ENCODE measurements at regions not wholly inside any gene's neighbourhood (a gene's known extent, or its start where the extent isn't known, plus 50 kb on each side); places are given as distances from the start of the nearest gene placed in this dataset.

DNA sequence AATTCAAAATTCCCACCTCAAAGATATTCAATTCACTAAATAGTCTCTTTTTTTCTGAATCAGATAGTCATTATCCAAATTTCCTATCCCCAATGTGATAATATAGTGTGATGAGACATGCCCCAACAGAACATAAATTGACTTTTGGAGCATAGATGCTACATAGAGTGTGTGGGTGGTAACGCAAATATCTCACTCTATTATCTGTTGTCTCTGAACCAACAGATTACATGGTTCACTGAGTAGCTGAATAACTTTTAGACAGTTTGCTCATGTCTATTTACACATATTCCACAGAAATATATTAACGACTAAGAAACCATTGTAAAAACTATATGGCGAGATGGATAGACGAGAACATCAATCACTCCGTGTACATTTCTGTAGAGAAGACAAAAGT, 209.9 kb downstream of the BARHL2 start:
- H3K9me3 Mint-ChIP-seq, result no peaks in the 10 kb centered on the region
- no peak overlapping the region for H3K27ac Mint-ChIP-seq
- H3K36me3 Mint-ChIP-seq (ENCODE audit: low read depth), result no peaks in the 10 kb centered on the region
- H3K27me3 Mint-ChIP-seq (ENCODE audit: low read depth), result peaks cover 14% of the 10 kb centered on the region
- H3K4me3 Mint-ChIP-seq (ENCODE audit: low read depth), result no peak overlapping the region
- intact Hi-C loops (cut with micrococcal nuclease), result no loop called here
- no peak for DNase-seq (ENCODE audit: low spot score)
- peaks cover 21% of the 10 kb centered on the region for H3K4me1 Mint-ChIP-seq (ENCODE audit: low read depth)

DNA sequence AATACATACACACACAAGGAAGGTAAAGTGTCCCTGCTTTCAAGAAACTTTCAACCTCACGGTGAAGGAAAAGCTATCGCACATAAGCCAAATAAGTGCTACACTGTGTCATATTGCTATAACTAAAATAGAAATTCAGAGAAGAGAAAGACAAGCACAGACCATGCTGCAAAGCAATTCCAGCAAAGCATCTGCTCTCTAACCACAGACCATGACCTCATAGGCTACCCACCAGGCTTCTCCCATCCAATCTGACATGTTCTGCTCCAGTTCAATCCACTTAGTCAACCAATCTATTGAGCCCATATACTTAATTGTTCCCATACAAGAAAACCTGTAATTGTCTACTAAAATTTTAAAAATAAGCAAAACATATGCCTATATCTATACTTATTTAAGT, 211.3 kb downstream of the BARHL2 start:
- Mint-ChIP-seq H3K4me1 (ENCODE audit: low read depth) (peaks cover 21% of the 10 kb centered on the region), H3K36me3 (ENCODE audit: low read depth) (no peaks in the 10 kb centered on the region), H3K27ac (no peak overlapping the region), H3K4me3 (ENCODE audit: low read depth) (no peak overlapping the region), H3K9me3 (no peaks in the 10 kb centered on the region), H3K27me3 (ENCODE audit: low read depth) (peaks cover 14% of the 10 kb centered on the region)
- DNase-seq (ENCODE audit: low spot score), result no peak
- intact Hi-C loops (cut with micrococcal nuclease), result no loop called here

DNA sequence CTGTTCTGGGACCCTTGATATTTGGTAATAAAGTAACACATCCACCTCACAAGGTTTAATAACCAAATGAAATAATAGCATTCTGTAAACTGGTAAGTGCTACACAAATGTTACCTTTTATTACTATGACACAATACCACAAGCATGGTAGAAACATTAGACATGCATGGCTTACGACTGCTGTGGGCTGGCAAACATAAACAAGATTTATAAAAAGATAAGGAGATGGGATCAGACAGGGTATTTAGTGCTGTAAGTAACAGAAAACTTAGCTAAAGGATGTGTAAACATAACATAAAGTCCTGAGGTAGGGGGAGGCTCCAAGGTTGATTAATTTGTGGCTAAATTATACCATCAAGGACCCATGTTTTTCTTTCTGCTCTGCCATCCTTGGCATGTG, 212.6 kb downstream of the BARHL2 start:
- Mint-ChIP-seq H3K27me3 (ENCODE audit: low read depth) (peaks cover 19% of the 10 kb centered on the region), H3K36me3 (ENCODE audit: low read depth) (no peaks in the 10 kb centered on the region), H3K4me1 (ENCODE audit: low read depth) (peaks cover 12% of the 10 kb centered on the region), H3K4me3 (ENCODE audit: low read depth) (no peak overlapping the region), H3K27ac (no peak overlapping the region), H3K9me3 (no peaks in the 10 kb centered on the region)
- intact Hi-C loops (cut with micrococcal nuclease), result no loop called here
- no peak for DNase-seq (ENCODE audit: low spot score)

DNA sequence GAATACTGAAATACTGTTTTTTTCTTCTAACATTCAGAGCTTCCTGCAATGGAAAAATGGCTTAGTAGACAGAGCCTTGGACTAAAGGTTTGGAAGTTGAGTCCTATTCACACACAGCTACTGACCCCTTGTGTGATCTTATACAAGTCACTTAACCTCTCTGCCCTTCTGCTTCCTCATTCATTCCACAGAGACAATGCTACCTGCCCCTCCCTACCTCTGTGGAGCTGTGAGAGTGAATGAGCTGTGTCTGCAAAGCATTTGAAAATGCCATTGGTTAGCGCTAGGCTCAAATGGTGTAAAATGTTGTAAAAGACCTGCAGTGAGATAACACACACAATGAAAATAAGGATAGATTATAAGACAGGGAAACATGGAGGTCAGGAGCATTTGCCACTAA, 214.4 kb downstream of the BARHL2 start:
- DNase-seq (ENCODE audit: low spot score), result no peak
- Mint-ChIP-seq H3K27me3 (ENCODE audit: low read depth) (peaks cover 19% of the 10 kb centered on the region), H3K4me1 (ENCODE audit: low read depth) (no peaks in the 10 kb centered on the region), H3K36me3 (ENCODE audit: low read depth) (no peaks in the 10 kb centered on the region), H3K4me3 (ENCODE audit: low read depth) (no peak overlapping the region), H3K27ac (no peak overlapping the region), H3K9me3 (no peaks in the 10 kb centered on the region)
- intact Hi-C loops (cut with micrococcal nuclease), result no loop called here

- Mint-ChIP-seq H3K4me3 (ENCODE audit: low read depth) (no peak overlapping the region), H3K9me3 (no peaks in the 10 kb centered on the region), H3K4me1 (ENCODE audit: low read depth) (no peaks in the 10 kb centered on the region), H3K27ac (no peak overlapping the region), H3K27me3 (ENCODE audit: low read depth) (peaks cover 16% of the 10 kb centered on the region), H3K36me3 (ENCODE audit: low read depth) (no peaks in the 10 kb centered on the region)
- no peak for DNase-seq (ENCODE audit: low spot score)
- intact Hi-C loops (cut with micrococcal nuclease), result no loop called here
Measured at GRCh38 chr1:90502194-90502593, 214.9 kb downstream of the BARHL2 start.

DNA sequence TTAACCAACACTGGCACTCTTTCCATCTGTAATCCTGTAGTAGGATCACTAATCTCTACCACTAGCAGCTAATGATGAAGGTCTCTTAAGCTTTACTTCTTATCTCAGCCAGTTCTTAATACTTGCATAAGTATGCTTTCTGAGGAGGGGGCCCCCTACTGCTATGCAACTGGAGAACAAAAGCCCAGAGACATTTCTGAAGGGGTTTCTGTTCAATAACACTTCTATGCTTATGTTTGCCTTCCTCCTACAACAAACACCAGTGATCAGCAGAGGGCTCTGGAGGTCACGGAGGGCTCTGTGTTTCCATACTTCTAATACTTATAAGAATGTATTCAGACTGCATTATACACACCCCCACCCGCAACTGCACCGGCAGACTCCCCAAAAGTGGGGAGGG, 215.8 kb downstream of the BARHL2 start:
- Mint-ChIP-seq H3K4me1 (ENCODE audit: low read depth) (no peaks in the 10 kb centered on the region), H3K4me3 (ENCODE audit: low read depth) (no peak overlapping the region), H3K27ac (no peak overlapping the region), H3K27me3 (ENCODE audit: low read depth) (peaks cover 15% of the 10 kb centered on the region), H3K9me3 (no peaks in the 10 kb centered on the region), H3K36me3 (ENCODE audit: low read depth) (no peaks in the 10 kb centered on the region)
- intact Hi-C loops (cut with micrococcal nuclease), result no loop called here
- DNase-seq (ENCODE audit: low spot score), result no peak

- H3K9me3 Mint-ChIP-seq, result no peaks in the 10 kb centered on the region
- DNase-seq (ENCODE audit: low spot score), result no peak
- H3K36me3 Mint-ChIP-seq (ENCODE audit: low read depth), result no peaks in the 10 kb centered on the region
- H3K4me1 Mint-ChIP-seq (ENCODE audit: low read depth), result no peaks in the 10 kb centered on the region
- H3K27me3 Mint-ChIP-seq (ENCODE audit: low read depth), result peaks cover 14% of the 10 kb centered on the region
- H3K4me3 Mint-ChIP-seq (ENCODE audit: low read depth), result no peak overlapping the region
- intact Hi-C loops (cut with micrococcal nuclease), result no loop called here
- H3K27ac Mint-ChIP-seq, result no peak overlapping the region
Measured at GRCh38 chr1:90494748-90495282, 222.3 kb downstream of the BARHL2 start.

- Mint-ChIP-seq H3K36me3 (ENCODE audit: low read depth) (no peaks in the 10 kb centered on the region), H3K27me3 (ENCODE audit: low read depth) (peaks cover 11% of the 10 kb centered on the region), H3K4me3 (ENCODE audit: low read depth) (no peak overlapping the region), H3K27ac (no peak overlapping the region), H3K4me1 (ENCODE audit: low read depth) (no peaks in the 10 kb centered on the region), H3K9me3 (no peaks in the 10 kb centered on the region)
- intact Hi-C loops (cut with micrococcal nuclease), result no loop called here
- DNase-seq (ENCODE audit: low spot score), result no peak
Measured at GRCh38 chr1:90488451-90488850, 228.7 kb downstream of the BARHL2 start.

GRCh38 chr1:90486996-90487395, 230.1 kb downstream of the BARHL2 start:
- intact Hi-C loops (cut with micrococcal nuclease), result loop anchor here (2.0 kb wide), 1 partner anchor 22 kb away; no protein-coding TSS in a partner anchor
- no peak overlapping the region for H3K4me3 Mint-ChIP-seq (ENCODE audit: low read depth)
- no peak overlapping the region for H3K27ac Mint-ChIP-seq
- H3K27me3 Mint-ChIP-seq (ENCODE audit: low read depth), result peaks cover 6% of the 10 kb centered on the region
- no peaks in the 10 kb centered on the region for H3K36me3 Mint-ChIP-seq (ENCODE audit: low read depth)
- H3K4me1 Mint-ChIP-seq (ENCODE audit: low read depth), result no peaks in the 10 kb centered on the region
- H3K9me3 Mint-ChIP-seq, result no peaks in the 10 kb centered on the region
- no peak for DNase-seq (ENCODE audit: low spot score)

DNA sequence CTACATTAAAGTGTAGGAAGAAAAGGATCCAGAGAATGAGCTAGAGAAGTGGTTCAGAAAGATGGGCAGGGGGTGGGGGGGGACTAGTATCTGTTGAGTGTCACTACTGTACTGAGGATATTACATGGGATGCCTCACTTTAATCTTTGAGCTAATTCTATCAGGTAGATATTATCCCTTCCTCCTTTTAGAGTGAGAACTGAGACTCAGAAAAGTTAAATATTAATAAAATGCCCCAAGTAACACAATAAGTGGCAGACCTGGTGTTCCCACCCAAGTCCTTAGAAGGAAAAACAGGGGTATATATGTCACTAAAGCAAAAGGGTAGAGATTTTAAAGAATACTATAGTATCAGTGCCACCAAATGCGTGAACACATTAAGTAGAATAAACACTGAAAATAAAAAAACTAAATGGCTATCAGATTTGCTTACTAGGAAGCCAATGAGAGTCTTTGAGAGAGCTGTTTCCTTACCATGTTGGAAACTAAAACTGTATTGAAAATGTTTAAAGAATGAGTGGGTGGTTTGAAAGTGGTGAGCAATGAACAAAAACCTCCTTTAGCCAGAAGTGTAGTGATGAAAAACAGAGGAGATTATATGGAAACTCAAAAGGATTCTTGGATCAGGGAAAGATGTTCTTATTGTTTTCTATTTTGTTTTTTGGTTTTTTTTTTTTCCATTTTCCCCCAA, 230.8 kb downstream of the BARHL2 start:
- intact Hi-C loops (cut with micrococcal nuclease), result loop anchor here (2.0 kb wide), 1 partner anchor 23 kb away; no protein-coding TSS in a partner anchor

GRCh38 chr1:90480271-90480835, 236.7 kb downstream of the BARHL2 start:
- H3K27ac Mint-ChIP-seq, result no peak overlapping the region
- H3K4me3 Mint-ChIP-seq (ENCODE audit: low read depth), result no peak overlapping the region
- intact Hi-C loops (cut with micrococcal nuclease), result no loop called here
- no peak for DNase-seq (ENCODE audit: low spot score)
- H3K9me3 Mint-ChIP-seq, result no peaks in the 10 kb centered on the region
- H3K36me3 Mint-ChIP-seq (ENCODE audit: low read depth), result no peaks in the 10 kb centered on the region
- H3K27me3 Mint-ChIP-seq (ENCODE audit: low read depth), result peaks cover 3% of the 10 kb centered on the region
- H3K4me1 Mint-ChIP-seq (ENCODE audit: low read depth), result no peaks in the 10 kb centered on the region

More for the DNA sequence above, 230.8 kb downstream of the BARHL2 start:
- Mint-ChIP-seq H3K4me3 (ENCODE audit: low read depth) (no peak overlapping the region), H3K27me3 (ENCODE audit: low read depth) (peaks cover 3% of the 10 kb centered on the region), H3K4me1 (ENCODE audit: low read depth) (no peaks in the 10 kb centered on the region), H3K27ac (no peak overlapping the region), H3K9me3 (no peaks in the 10 kb centered on the region), H3K36me3 (ENCODE audit: low read depth) (no peaks in the 10 kb centered on the region)
- no peak for DNase-seq (ENCODE audit: low spot score)

DNA sequence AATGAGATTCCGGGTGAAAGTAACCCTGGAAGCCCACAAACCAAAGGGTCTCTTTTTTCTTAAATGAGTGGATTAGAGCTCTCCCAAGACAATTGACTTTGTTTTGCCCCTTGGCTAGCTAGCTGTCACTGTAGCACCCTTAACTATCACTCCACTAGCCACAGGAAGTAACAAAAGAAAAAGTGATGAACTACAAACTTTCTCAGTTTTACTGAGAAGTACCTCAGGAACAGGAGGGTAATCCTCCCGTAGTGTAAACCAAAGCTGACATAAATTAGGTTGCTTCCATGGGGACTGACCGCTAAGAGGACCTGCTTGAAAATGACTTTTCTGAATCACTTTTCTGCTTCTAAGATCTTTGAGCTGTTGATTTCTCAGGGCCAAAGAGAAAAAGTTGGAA, 240.1 kb downstream of the BARHL2 start:
- H3K27ac Mint-ChIP-seq, result no peak overlapping the region
- H3K9me3 Mint-ChIP-seq, result no peaks in the 10 kb centered on the region
- intact Hi-C loops (cut with micrococcal nuclease), result no loop called here
- peaks cover 3% of the 10 kb centered on the region for H3K27me3 Mint-ChIP-seq (ENCODE audit: low read depth)
- DNase-seq (ENCODE audit: low spot score), result no peak
- no peak overlapping the region for H3K4me3 Mint-ChIP-seq (ENCODE audit: low read depth)
- H3K4me1 Mint-ChIP-seq (ENCODE audit: low read depth), result no peaks in the 10 kb centered on the region
- no peaks in the 10 kb centered on the region for H3K36me3 Mint-ChIP-seq (ENCODE audit: low read depth)

GRCh38 chr1:90476411-90476810, 240.7 kb downstream of the BARHL2 start:
- intact Hi-C loops (cut with micrococcal nuclease), result no loop called here
- no peak overlapping the region for H3K27ac Mint-ChIP-seq
- H3K4me1 Mint-ChIP-seq (ENCODE audit: low read depth), result no peaks in the 10 kb centered on the region
- H3K4me3 Mint-ChIP-seq (ENCODE audit: low read depth), result no peak overlapping the region
- H3K9me3 Mint-ChIP-seq, result no peaks in the 10 kb centered on the region
- peaks cover 6% of the 10 kb centered on the region for H3K27me3 Mint-ChIP-seq (ENCODE audit: low read depth)
- no peak for DNase-seq (ENCODE audit: low spot score)
- H3K36me3 Mint-ChIP-seq (ENCODE audit: low read depth), result no peaks in the 10 kb centered on the region
